C4-2B (cell line): ENCODE measurements at regions not wholly inside any gene's neighbourhood (a gene's known extent, or its start where the extent isn't known, plus 50 kb on each side); places are given as distances from the start of the nearest gene placed in this dataset.

Source experiments
- H3K27ac ChIP-seq: fragments of 450-650 bp; 2 replicates; pipeline ENCODE4 v1.5.1; 2017
- ZFX ChIP-seq: fragments of 450-650 bp; IDR thresholded peaks from 2 replicates; pipeline ENCODE4 v1.6.1; 2017
- TF ChIP-seq, protein P1 (sequence below): fragments of 450-650 bp; conservative IDR thresholded peaks from 2 replicates; pipeline ENCODE4 v1.5.1; 2017; ENCODE audit warnings: mild to moderate bottlenecking

DNA sequence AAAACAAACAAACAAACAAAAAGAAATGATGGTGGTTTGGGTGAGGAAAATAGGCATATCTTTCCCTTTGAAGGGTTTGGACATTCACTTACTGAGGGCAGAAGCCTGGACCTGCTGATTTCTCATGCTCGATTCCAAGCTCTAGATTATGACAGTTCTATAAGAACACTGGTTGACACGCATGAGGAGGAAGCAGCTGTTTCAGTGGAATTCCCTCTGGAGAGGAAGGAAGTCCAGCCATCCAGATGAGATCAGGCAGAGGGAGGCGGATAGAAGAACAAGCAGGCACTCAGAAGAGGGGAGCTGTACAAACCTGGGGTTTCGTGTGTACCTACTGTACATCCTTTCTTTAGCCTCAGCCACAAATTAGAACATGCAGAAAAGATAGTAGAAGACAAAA lies 691.9 kb downstream of the INHBA start:
- TF ChIP-seq ZFX = no peak
- H3K27ac ChIP-seq = no peak overlapping the region

DNA sequence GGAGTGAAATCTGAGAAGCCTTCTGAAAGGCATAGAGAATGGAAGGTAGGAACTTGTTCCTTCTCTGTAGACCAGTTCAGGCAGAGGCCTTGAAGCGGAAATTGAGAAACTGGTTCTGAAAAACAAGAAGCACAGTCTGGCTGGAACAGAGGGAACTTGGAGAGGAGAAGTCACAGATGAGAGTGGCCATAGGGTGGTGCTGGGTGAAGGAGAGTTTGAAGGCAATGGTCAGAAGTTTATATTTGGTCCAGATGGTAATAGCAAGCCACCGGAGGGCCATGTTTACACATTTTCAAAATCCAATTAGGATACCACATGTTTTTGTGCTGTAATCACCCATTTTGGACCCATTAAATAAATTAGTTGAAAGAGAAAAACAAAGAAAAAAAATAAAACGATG lies 692.5 kb downstream of the INHBA start:
- TF ChIP-seq ZFX = no peak
- TF ChIP-seq, protein P1, sequence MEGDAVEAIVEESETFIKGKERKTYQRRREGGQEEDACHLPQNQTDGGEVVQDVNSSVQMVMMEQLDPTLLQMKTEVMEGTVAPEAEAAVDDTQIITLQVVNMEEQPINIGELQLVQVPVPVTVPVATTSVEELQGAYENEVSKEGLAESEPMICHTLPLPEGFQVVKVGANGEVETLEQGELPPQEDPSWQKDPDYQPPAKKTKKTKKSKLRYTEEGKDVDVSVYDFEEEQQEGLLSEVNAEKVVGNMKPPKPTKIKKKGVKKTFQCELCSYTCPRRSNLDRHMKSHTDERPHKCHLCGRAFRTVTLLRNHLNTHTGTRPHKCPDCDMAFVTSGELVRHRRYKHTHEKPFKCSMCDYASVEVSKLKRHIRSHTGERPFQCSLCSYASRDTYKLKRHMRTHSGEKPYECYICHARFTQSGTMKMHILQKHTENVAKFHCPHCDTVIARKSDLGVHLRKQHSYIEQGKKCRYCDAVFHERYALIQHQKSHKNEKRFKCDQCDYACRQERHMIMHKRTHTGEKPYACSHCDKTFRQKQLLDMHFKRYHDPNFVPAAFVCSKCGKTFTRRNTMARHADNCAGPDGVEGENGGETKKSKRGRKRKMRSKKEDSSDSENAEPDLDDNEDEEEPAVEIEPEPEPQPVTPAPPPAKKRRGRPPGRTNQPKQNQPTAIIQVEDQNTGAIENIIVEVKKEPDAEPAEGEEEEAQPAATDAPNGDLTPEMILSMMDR = no peak; the same call in 1 of the 2 replicates

DNA sequence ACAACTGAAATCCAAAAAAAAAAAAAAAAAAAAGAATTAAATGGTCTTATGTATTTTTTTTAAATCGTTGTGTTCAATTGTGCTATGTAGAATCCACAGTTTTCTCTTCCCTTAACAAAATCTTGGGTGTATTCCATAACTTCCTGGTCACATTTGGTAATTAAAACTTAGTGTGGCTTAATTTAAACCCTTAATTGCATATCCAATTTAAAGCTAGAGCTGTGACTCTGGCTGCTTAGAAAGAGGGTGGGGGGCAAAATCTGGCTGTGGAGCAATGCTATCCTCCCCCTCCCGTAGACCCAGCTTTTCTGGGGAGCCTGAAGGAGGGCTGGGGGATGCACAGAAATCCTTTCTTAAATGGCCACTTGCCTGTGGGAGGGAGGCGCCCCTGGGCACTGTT lies 695.1 kb downstream of the INHBA start:
- H3K27ac ChIP-seq = no peak overlapping the region
- TF ChIP-seq ZFX = no peak
- TF ChIP-seq, protein P1 = no peak

More for the DNA sequence above, 692.5 kb downstream of the INHBA start:
- H3K27ac ChIP-seq = no peak overlapping the region

DNA sequence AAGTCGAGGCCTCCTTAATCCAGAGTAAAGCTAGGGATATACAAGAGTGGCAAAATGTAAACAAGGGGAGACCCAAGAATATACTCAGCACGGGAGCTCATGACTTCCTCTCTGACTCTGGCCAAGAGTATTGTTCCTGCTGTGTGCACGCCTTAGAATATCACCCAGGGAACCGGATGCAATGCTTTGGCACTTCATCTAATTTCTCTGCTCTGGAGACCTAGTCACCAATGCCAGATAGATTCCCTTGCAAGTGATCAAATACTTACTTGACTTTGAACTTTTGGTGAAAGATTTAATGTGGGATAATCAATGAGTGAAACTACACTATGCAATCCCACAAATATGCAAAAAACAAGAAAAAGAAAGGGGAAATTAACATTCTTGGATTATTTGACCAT lies 695.5 kb downstream of the INHBA start:
- H3K27ac ChIP-seq = no peak overlapping the region
- TF ChIP-seq ZFX = no peak
- TF ChIP-seq, protein P1 = no peak

DNA sequence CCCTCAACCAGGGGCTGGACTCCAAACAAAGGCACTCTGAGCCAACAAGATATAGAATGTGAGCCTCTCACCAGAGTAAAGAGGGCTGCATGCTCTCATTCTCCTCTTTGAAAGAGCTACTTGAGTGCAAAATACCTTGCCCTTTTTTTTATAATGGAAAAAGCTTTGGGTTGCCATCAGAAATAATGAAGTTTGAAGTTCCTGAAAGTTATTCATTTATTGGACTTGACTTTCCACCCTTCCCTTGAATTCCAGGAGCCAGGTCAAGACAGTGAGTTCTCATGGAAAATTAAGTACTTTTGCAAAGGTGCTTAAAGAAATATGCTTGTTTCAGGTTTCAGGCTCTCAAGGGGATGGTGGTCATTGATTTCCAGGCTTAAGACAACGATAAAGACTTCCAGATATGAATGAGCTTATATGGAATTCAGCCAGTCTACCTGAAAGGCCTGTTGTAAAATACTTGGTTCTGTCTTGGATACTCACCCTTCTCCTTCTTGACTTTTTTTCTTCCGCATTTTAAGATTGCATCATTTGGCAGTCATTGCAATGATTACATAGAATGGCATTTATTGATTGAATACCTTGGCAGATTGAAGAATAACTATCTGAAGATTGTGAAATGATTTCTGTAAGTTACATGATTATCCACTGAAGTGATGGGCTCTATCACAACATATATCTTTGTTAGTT lies 696.4 kb downstream of the INHBA start:
- H3K27ac ChIP-seq = no peak overlapping the region
- TF ChIP-seq, protein P1 = no peak
- no peak for TF ChIP-seq ZFX

DNA sequence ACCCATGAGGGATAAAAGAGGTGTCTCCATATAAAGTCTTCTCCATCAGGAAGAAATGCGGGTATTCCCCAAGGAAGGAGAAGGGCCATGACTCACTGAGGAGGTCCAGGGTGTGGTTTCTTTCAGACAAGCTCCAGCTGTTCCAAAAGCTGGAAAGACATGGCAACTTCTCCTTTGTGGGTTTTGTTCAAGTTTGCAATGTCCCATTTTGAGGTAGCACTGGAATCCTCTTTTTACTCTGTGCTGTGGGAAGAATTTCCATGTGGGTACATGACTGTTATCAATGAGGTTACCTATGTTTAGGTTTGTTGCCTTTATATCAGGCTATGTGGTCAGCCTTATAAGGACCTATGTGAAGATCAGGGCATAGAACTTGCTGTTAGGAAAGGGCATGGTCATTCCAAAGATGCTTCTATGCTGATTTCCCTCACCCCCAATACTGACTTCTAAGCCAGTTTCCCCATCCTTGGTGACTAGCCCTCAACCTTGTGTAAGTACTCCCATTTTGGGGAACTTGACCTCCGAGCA lies 697.5 kb downstream of the INHBA start:
- no peak overlapping the region for H3K27ac ChIP-seq
- TF ChIP-seq, protein P1 = no peak
- TF ChIP-seq ZFX = no peak

DNA sequence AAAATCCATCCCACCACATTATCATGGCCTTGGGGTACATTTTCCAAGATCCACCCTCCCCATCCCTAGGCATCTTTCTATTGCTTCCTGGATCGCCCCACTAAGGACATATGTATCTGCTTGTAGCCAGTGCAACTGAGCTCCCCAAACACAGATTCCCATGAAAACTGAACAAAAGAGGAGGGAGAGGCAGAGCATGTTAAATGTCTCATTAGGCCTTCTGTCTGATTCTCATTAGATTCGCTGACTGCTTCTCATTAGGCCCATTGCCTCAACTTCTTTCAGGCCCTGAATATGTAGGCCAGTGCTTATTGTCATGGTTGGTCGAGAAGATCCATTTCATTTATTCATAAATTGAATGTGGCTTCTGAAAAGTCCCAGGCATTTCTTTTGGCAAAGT lies 698.9 kb downstream of the INHBA start:
- TF ChIP-seq, protein P1 = no peak
- no peak for TF ChIP-seq ZFX
- H3K27ac ChIP-seq = peak overlapping the region; percentile 62; the same call in 1 of the 2 replicates

DNA sequence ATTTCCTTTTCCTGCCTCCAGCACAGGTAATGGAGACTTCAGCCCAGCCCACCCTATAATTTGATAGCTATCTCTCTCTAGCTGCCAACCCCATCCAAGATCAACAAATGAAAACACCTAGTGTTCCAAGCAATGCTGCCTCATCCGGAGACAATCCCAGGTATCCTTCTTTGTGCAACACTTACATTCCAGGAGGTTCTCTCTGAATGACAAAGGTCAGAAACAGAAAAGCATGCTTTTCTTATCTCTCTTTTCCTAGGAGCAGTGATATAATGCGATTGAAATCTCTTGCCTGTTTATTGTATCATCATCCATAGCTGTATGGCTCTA lies 699.3 kb downstream of the INHBA start:
- TF ChIP-seq, protein P1 = no peak
- no peak for TF ChIP-seq ZFX
- H3K27ac ChIP-seq = peak overlapping the region; percentile 62; the same call in 1 of the 2 replicates
